Muscle of back (tissue), 3 donors: ENCODE measurements at regions not wholly inside any gene's neighbourhood (a gene's known extent, or its start where the extent isn't known, plus 50 kb on each side); places are given as distances from the start of the nearest gene placed in this dataset.

ENCODE experiments used
- DNase-seq, 3 donors: peaks; one replicate each; pipeline versions ENCODE4 v3.0.0 to v3.0.0-alpha.2; 2013

- no peak for DNase-seq
Measured at GRCh38 chr11:98136357-98136756, 884.4 kb upstream of the CNTN5 start.

DNA sequence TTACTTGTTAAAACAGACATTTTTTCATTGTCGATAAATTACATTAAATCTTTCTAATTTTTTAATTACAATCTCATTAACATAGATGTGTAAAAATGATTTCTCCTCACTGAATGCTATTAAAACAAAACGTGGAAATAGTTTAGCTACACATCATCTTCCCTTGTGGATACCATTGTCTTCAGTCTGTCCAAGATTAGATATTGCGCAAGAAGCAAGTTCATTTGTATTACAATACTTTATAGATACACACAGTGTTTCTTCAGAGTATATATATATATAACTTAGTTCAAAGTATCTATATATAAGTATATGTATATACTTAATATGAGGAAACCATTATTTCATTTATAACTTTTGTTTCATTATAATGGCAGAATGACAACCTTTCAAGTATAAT is 883.3 kb upstream of the CNTN5 start:
- DNase-seq = no peak

DNA sequence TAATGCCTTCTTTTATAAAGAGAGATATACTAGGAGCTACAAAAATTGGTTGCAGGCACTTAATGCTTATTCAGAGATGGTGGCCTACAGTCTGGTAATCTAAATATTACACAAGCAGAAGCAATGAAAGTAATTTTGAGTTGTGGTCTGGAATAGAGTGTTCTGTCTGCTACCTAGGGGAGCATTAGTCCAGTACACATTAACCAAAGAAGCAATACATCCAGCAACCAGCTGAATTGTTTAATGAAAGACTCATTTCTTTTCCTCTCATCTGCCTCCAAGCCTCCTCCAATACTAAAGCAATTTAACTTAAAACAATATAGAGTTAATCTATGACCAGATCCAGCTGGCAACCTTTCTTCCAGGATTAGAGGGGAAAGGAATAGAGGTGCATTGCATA is 877.1 kb upstream of the CNTN5 start:
- DNase-seq = no peak

DNA sequence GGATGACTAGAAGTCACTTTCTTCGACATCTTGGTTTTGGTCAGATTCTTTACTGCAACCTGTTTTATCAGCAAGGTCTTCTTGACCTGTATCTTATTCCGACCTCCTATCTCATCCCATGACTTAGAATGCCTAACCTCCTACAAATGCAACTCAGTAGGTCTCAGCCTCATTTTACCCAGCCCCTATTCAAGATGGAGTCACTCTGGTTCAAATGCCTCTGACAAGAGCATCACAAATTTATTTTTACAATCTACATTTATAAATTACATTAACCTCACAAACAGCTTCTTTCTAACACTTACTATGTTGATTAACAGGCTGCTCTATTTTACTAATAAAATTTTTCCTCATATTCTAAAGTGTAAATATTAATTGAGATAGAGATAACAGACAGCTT is 867.0 kb upstream of the CNTN5 start:
- no peak for DNase-seq

GRCh38 chr11:98155696-98156095 is 865.1 kb upstream of the CNTN5 start:
- peak in 1 of 3 donors; percentile 30 for DNase-seq

DNA sequence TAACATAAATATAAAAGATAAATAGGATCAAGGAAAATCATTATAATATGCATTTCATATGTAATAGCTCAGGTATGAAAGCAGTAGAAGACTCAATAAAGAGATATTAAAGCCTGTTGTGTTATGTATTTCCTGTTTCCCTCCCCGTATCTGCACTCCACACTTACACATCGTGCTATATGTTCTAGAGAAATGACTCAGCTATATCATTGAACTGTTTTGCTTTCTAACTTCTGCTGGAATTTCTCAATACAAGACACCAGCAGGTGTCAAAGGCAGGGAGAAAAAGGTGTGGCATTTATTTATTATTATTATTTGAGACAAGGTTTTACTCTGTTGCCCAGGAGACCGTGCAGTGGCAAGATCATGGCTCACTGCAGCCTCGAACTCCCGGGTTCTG is 842.8 kb upstream of the CNTN5 start:
- no peak for DNase-seq

DNA sequence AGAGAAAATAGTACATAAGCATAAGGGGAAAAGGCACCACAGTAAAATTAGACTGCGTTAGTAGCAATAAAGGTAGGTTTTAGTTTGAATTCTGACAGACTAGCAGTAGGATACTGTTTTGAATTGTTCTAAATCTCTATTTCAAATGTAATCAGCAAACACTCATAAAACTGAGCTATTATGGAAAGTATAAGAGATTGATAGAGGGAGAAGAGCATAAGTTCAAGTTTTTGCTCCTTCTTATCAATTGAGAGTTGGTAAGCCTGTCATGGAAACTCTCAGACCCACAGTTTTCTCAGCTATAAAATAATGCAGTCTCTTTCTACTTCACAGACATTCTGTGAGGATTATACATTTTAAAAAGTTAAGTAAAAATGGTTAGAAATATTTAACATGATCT is 840.2 kb upstream of the CNTN5 start:
- peak in 1 of 3 donors; percentile 4 for DNase-seq

DNA sequence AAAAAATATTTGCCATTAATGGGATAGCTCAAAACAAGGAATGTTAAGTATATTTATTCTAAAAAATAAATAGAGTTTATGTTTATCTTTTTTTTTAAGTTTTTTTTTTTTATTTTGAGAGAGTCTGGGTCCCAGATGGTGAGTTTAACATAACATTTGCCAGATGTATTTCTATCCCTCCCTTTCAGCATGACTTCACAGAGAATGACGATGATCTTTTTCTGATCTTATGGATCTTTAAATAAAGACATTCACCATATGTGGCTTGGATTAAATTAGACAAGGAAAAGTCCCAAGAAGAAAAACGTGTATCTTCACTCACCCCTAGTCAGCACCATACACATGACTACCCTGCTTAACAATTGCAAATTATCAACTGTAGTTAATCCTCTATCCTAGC is 839.8 kb upstream of the CNTN5 start:
- DNase-seq = peak in 1 of 3 donors; percentile 5

DNA sequence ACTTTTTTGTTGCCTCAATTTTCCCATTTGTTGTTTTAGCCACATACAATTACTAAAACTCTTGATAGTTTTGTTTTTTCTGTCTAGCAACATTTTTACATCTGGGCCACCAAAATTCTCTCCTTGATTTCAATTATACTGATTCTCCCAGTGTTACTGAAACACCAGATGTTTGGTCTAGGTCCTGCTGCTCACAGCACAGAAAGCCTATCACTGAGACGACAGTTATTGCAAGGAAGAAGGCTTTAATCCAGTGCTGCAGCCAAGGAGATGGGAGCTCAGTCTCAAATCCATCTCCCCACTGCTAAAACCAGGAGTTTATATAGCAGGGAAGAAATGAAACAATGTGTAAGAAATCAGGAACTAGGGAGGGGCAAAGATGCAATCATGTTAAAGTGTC is 837.7 kb upstream of the CNTN5 start:
- no peak for DNase-seq

DNA sequence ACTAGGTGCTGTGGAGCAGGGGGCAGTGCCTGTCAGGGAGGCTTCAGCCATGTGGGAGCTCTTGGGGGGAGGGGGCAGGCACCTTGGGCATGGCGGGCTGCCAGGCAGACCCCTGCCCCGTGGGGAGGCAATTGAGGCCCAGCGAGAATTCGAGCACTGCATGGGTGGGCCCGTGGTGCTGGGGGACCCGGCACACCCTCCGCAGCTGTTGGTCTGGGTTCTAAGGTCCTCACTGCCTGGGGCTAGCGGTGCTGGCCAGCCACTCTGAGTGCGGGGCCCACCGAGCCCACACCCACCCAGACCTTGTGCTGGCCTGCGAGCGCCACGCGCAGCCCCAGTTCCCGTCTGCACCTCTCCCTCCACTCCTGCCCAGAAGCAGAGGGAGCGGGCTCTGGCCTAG is 835.5 kb upstream of the CNTN5 start:
- DNase-seq = no peak

- no peak for DNase-seq
Measured at GRCh38 chr11:98194611-98195010, 826.1 kb upstream of the CNTN5 start.

DNA sequence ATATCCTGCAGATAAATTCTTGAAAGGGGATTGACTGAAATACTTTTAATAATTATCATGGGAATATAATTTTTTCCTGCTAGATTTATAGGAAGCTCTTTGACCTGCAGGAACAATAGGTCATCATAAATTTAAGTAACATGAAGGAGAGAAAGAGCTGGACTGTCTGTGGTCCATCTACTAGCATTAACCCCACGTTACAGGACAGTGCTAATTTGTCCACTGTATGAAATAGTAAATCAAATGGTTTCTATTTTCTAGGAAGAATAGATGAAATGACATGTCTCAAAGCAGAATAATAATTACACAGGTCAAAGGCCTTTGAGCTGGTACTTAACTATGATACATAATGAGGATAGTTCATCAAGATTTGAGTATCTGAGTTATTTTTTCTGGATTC is 825.4 kb upstream of the CNTN5 start:
- no peak for DNase-seq

DNA sequence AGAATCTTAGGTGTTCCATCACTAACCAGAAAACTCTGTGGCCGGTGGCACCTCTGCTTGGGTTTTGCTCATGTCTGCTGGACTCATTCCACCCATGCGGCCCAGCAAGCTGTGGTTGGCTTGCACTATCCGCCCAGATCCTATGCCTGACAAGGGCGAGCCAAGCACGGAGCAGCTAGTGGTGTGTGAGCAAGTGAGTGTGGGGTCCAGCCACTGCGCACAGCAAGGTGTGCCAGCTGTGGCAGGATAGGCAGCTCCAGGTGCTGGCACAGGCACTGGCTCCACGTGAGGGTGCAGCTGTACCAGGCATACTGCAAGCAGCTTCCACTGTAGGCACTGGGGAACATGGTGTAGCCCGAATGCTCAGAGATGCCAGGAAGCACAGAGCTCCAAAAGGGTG is 813.7 kb upstream of the CNTN5 start:
- no peak for DNase-seq

- peak; percentile 29 to 74 (median 46) for DNase-seq
Measured at GRCh38 chr11:98227278-98227677, 793.5 kb upstream of the CNTN5 start.

DNA sequence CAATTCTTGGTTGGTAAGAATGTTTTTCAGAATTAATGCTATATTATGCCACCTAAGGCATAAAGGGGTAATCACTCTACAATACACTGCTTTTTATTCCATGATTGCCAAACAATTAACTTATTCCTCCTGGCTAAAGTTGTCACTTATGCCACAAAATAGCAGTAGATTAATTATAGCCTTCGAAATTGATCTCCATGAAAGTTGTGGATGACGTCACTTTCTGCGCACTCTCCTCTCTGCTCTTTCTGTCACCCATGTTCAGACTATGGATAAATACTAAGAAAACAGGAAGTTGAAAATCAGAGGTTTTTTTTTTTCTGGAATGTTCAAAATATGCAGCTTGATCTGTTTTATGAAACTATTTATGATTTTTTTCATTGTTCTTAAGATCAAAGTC is 790.1 kb upstream of the CNTN5 start:
- no peak for DNase-seq

GRCh38 chr11:98234698-98235097 is 786.1 kb upstream of the CNTN5 start:
- DNase-seq = no peak

DNA sequence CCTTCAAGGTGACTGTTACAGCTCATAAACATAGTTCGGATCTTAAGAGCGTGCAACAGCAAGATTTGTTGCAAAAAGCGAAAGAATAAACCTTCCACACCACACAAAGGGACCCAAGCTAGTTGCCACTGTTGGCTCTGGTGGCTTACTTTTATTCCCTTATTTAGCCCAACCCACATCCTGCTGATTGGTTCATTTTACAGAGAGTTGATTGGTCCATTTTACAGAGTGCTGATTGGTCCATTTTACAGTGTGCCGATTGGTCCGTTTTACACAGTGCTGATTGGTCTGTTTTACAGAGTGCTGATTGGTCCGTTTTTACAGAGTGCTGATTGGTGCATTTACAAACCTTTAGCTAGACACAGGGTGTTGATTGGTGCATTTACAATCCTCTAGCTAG is 776.9 kb upstream of the CNTN5 start:
- DNase-seq = no peak

DNA sequence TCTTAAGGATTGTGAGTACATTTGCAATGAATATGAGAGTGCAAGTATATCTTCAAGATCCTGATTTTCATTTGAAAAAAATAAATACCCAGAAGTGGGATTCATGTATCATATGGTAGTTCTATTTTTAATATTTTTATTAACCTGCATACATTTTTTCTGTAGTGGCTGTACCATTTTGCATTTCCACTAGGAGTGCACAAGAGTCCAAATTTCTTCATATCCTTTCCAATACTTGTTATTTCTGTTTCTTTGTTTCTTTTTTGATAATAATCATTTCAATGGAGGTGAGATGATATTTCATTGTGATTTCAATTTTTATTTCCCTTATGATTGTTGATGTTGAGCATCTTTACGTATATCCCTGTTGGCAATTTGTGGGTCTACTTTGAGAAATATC is 759.8 kb upstream of the CNTN5 start:
- DNase-seq = no peak

GRCh38 chr11:98277251-98277912 is 743.4 kb upstream of the CNTN5 start:
- DNase-seq = no peak

GRCh38 chr11:98289617-98290263 is 731.0 kb upstream of the CNTN5 start:
- DNase-seq = no peak

DNA sequence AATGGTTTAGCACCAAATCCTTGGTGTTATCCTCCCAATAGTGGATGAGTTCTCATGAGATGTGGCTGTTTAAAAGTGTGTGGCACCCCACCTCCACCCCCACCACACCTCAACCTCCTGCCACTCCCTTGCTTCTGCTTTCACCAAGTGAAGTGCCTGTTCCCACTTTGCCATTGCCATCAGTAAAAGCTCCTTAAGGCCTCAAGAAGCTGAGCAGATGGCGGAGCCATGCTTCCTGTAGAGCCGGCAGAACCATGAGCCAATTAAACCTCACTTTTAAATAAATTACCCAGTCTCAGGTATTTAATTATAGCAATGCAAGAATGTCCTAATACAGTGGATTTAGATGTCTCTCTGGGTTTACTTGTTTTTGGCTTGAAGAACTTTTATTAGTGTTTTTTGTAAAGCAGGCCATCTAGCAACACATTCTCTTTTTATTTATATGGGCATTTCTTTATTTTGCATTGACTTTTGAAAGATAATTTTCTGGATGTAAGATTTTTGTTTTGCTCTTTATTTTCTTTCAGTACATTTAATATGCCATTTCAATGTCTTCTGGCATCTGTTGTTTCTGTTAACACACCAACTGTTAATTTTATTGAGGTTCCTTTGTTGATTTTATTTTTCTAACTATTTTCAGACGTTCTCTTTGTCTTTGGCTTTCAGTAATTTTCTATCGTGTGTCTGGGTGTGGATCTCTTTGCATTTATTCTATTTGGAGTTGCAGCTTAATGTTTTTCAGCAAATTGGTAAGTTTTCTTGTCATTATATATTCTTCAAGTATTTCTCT is 724.5 kb upstream of the CNTN5 start:
- DNase-seq = peak in 1 of 3 donors; percentile 2

GRCh38 chr11:98300719-98301118 is 720.0 kb upstream of the CNTN5 start:
- no peak for DNase-seq

- DNase-seq = peak in 1 of 3 donors; percentile 1
Measured at GRCh38 chr11:98307827-98308491, 712.8 kb upstream of the CNTN5 start.
